ENCODE measurements at regions not wholly inside any gene's neighbourhood (a gene's known extent, or its start where the extent isn't known, plus 50 kb on each side); places are given as distances from the start of the nearest gene placed in this dataset.
A peak's percentile ranks its signal among the peaks of the same experiment; 100 is the strongest.

GRCh38 chr2:195322324-195322723 lies 334.7 kb upstream of the SLC39A10 start:
- no peak for ATAC-seq (ENCODE audit: low read depth in 2 of 2)
- peak overlapping the region in 2 of 6 donors; percentile 33 to 48 for H3K27ac Mint-ChIP-seq
- peaks cover 0 to 4% (median 0%) of the 10 kb centered on the region in 3 donors for H3K27me3 Mint-ChIP-seq
- no peak for DNase-seq
- H3K4me3 Mint-ChIP-seq = no peak overlapping the region
- peaks cover 0 to 6% (median 0%) of the 10 kb centered on the region in 3 donors for H3K4me1 Mint-ChIP-seq
- H3K9me3 Mint-ChIP-seq = peaks cover 0 to 9% (median 0%) of the 10 kb centered on the region in 7 donors
- H3K36me3 Mint-ChIP-seq = peaks cover 0 to 6% of the 10 kb centered on the region in 2 donors

- Mint-ChIP-seq H3K4me1 (peaks cover 0 to 14% (median 1%) of the 10 kb centered on the region in 3 donors), H3K27ac (no peak overlapping the region), H3K4me3 (no peak overlapping the region), H3K9me3 (peaks cover 0 to 9% (median 0%) of the 10 kb centered on the region in 7 donors), H3K27me3 (no peaks in the 10 kb centered on the region), H3K36me3 (no peaks in the 10 kb centered on the region)
- ATAC-seq (ENCODE audit: low read depth in 2 of 2) (no peak), DNase-seq (no peak)
These were observed 336.5 kb upstream of the SLC39A10 start for GRCh38 chr2:195320413-195320973.

GRCh38 chr2:195319548-195320412 lies 337.2 kb upstream of the SLC39A10 start:
- Mint-ChIP-seq H3K36me3 (no peaks in the 10 kb centered on the region), H3K27me3 (no peaks in the 10 kb centered on the region), H3K4me3 (no peak overlapping the region), H3K9me3 (peaks cover 0 to 9% (median 0%) of the 10 kb centered on the region in 7 donors), H3K27ac (no peak overlapping the region), H3K4me1 (peaks cover 0 to 14% (median 1%) of the 10 kb centered on the region in 3 donors)
- ATAC-seq (ENCODE audit: low read depth in 2 of 2) = no peak
- no peak for DNase-seq

- Mint-ChIP-seq H3K27ac (no peak overlapping the region), H3K4me3 (no peak overlapping the region), H3K4me1 (peaks cover 0 to 14% (median 1%) of the 10 kb centered on the region in 3 donors), H3K36me3 (no peaks in the 10 kb centered on the region), H3K27me3 (no peaks in the 10 kb centered on the region), H3K9me3 (peaks cover 0 to 5% (median 0%) of the 10 kb centered on the region in 7 donors)
- ATAC-seq (ENCODE audit: low read depth in 2 of 2) (no peak), DNase-seq (no peak)
These were observed 337.9 kb upstream of the SLC39A10 start for GRCh38 chr2:195319112-195319460.

- DNase-seq = peak; percentile 17
- no peaks in the 10 kb centered on the region for H3K9me3 Mint-ChIP-seq
- peaks cover 0 to 14% (median 1%) of the 10 kb centered on the region in 3 donors for H3K4me1 Mint-ChIP-seq
- no peak overlapping the region for H3K27ac Mint-ChIP-seq
- ATAC-seq (ENCODE audit: low read depth in 2 of 2) = peak in 1 of 2 donors; percentile 28
- H3K36me3 Mint-ChIP-seq = no peaks in the 10 kb centered on the region
- H3K27me3 Mint-ChIP-seq = no peaks in the 10 kb centered on the region
- no peak overlapping the region for H3K4me3 Mint-ChIP-seq
These were observed 338.4 kb upstream of the SLC39A10 start for GRCh38 chr2:195318440-195319111.

- no peaks in the 10 kb centered on the region for H3K36me3 Mint-ChIP-seq
- H3K27ac Mint-ChIP-seq = no peak overlapping the region
- no peak overlapping the region for H3K4me3 Mint-ChIP-seq
- H3K9me3 Mint-ChIP-seq = no peaks in the 10 kb centered on the region
- DNase-seq = no peak
- peaks cover 0 to 14% (median 1%) of the 10 kb centered on the region in 3 donors for H3K4me1 Mint-ChIP-seq
- ATAC-seq (ENCODE audit: low read depth in 2 of 2) = no peak
- H3K27me3 Mint-ChIP-seq = no peaks in the 10 kb centered on the region
These were observed 339.5 kb upstream of the SLC39A10 start for GRCh38 chr2:195317550-195317949.

GRCh38 chr2:195316486-195316885 lies 340.5 kb upstream of the SLC39A10 start:
- DNase-seq = no peak
- Mint-ChIP-seq H3K27ac (peak overlapping the region in 1 of 6 donors; percentile 37), H3K9me3 (no peaks in the 10 kb centered on the region), H3K36me3 (no peaks in the 10 kb centered on the region), H3K4me1 (peaks cover 0 to 14% (median 1%) of the 10 kb centered on the region in 3 donors), H3K27me3 (no peaks in the 10 kb centered on the region), H3K4me3 (no peak overlapping the region)
- no peak for ATAC-seq (ENCODE audit: low read depth in 2 of 2)

- DNase-seq (no peak), ATAC-seq (ENCODE audit: low read depth in 2 of 2) (no peak)
- no peaks in the 10 kb centered on the region for H3K36me3 Mint-ChIP-seq
- H3K27ac Mint-ChIP-seq = peak overlapping the region in 1 of 6 donors; percentile 4
- peaks cover 0 to 14% (median 1%) of the 10 kb centered on the region in 3 donors for H3K4me1 Mint-ChIP-seq
- H3K27me3 Mint-ChIP-seq = peaks cover 0 to 7% (median 0%) of the 10 kb centered on the region in 3 donors
- H3K4me3 Mint-ChIP-seq = no peak overlapping the region
- no peaks in the 10 kb centered on the region for H3K9me3 Mint-ChIP-seq
These were observed 343.1 kb upstream of the SLC39A10 start for GRCh38 chr2:195313962-195314361.

GRCh38 chr2:195312662-195313061 lies 344.4 kb upstream of the SLC39A10 start:
- H3K36me3 Mint-ChIP-seq = no peaks in the 10 kb centered on the region
- DNase-seq (no peak), ATAC-seq (ENCODE audit: low read depth in 2 of 2) (no peak)

GRCh38 chr2:195308163-195308562 lies 348.9 kb upstream of the SLC39A10 start:
- Mint-ChIP-seq H3K4me1 (peaks cover 0 to 4% (median 4%) of the 10 kb centered on the region in 3 donors), H3K36me3 (no peaks in the 10 kb centered on the region), H3K27me3 (peaks cover 0 to 8% (median 0%) of the 10 kb centered on the region in 3 donors), H3K27ac (no peak overlapping the region), H3K4me3 (no peak overlapping the region), H3K9me3 (peaks cover 0 to 3% (median 0%) of the 10 kb centered on the region in 7 donors)
- no peak for DNase-seq
- ATAC-seq (ENCODE audit: low read depth in 2 of 2) = no peak

More at GRCh38 chr2:195312662-195313061, 344.4 kb upstream of the SLC39A10 start:
- Mint-ChIP-seq H3K27me3 (peaks cover 0 to 8% (median 0%) of the 10 kb centered on the region in 3 donors), H3K4me1 (peaks cover 0 to 8% (median 1%) of the 10 kb centered on the region in 3 donors), H3K27ac (no peak overlapping the region), H3K9me3 (no peaks in the 10 kb centered on the region), H3K4me3 (no peak overlapping the region)

- no peak overlapping the region for H3K27ac Mint-ChIP-seq
- DNase-seq = no peak
These were observed 349.3 kb upstream of the SLC39A10 start for GRCh38 chr2:195307751-195308150.

GRCh38 chr2:195304310-195304709 lies 352.7 kb upstream of the SLC39A10 start:
- H3K4me1 Mint-ChIP-seq = peaks cover 0 to 4% (median 4%) of the 10 kb centered on the region in 3 donors
- H3K9me3 Mint-ChIP-seq = peaks cover 0 to 3% (median 0%) of the 10 kb centered on the region in 7 donors
- no peak for DNase-seq

More at GRCh38 chr2:195307751-195308150, 349.3 kb upstream of the SLC39A10 start:
- peaks cover 0 to 8% (median 0%) of the 10 kb centered on the region in 3 donors for H3K27me3 Mint-ChIP-seq
- no peak overlapping the region for H3K4me3 Mint-ChIP-seq
- ATAC-seq (ENCODE audit: low read depth in 2 of 2) = no peak
- H3K9me3 Mint-ChIP-seq = peaks cover 0 to 3% (median 0%) of the 10 kb centered on the region in 7 donors
- H3K36me3 Mint-ChIP-seq = no peaks in the 10 kb centered on the region
- H3K4me1 Mint-ChIP-seq = peaks cover 0 to 4% (median 4%) of the 10 kb centered on the region in 3 donors

GRCh38 chr2:195300631-195301030 lies 356.4 kb upstream of the SLC39A10 start:
- Mint-ChIP-seq H3K27me3 (no peaks in the 10 kb centered on the region), H3K9me3 (peaks cover 0 to 3% (median 0%) of the 10 kb centered on the region in 7 donors), H3K36me3 (no peaks in the 10 kb centered on the region), H3K4me1 (peaks cover 0 to 4% (median 4%) of the 10 kb centered on the region in 3 donors), H3K4me3 (no peak overlapping the region), H3K27ac (no peak overlapping the region)
- no peak for ATAC-seq (ENCODE audit: low read depth in 2 of 2)
- DNase-seq = no peak

More at GRCh38 chr2:195304310-195304709, 352.7 kb upstream of the SLC39A10 start:
- Mint-ChIP-seq H3K27me3 (peaks cover 0 to 4% (median 0%) of the 10 kb centered on the region in 3 donors), H3K4me3 (no peak overlapping the region), H3K27ac (no peak overlapping the region), H3K36me3 (no peaks in the 10 kb centered on the region)
- ATAC-seq (ENCODE audit: low read depth in 2 of 2) = no peak
